GM18511 (cell line): ENCODE measurements at regions not wholly inside any gene's neighbourhood (a gene's known extent, or its start where the extent isn't known, plus 50 kb on each side); places are given as distances from the start of the nearest gene placed in this dataset.

Source experiments
- ATAC-seq: cut with Tn5 transposase; IDR thresholded peaks from one replicate; pipeline ENCODE4 v1.9.1; 2021; ENCODE audit warnings: mild to moderate bottlenecking, moderate library complexity; ENCODE audit not compliant: unreplicated experiment

GRCh38 chr13:91178099-91178498 is 169.4 kb upstream of the MIR17HG start:
- no peak for ATAC-seq

GRCh38 chr13:91181892-91182291 is 165.6 kb upstream of the MIR17HG start:
- no peak for ATAC-seq

DNA sequence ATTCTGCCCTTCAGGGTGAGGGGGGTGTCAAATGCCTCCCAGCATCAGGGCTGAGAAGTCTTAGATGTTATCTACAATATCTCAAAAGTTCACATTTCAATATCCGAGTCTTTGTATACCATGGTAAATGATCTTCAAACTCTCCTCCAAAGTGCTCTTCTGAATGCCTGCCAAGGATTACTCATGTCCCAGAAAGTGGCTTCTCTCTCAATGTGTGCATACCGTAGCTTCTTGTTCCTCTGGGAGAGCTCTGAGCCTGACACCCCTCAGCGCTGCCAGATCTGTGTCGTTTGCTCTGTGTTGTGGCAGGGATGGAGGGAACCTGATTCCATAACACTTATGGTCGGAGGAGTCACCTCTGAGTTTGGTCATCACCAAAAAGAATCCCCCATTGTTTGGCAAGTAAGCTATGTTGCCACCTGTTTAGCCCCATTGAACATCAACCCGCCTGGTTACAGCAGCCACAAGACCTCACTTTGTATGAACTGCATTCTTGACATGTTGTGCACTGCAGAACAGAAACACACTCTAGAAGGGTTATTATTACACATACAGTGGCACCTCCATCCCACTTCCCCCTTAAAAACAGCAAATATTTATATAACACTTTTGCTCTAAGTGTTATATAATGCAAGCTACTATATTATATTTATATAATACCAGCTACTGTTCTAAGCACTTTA is 163.1 kb upstream of the MIR17HG start:
- no peak for ATAC-seq

GRCh38 chr13:91185294-91185863 is 162.1 kb upstream of the MIR17HG start:
- ATAC-seq, result no peak

DNA sequence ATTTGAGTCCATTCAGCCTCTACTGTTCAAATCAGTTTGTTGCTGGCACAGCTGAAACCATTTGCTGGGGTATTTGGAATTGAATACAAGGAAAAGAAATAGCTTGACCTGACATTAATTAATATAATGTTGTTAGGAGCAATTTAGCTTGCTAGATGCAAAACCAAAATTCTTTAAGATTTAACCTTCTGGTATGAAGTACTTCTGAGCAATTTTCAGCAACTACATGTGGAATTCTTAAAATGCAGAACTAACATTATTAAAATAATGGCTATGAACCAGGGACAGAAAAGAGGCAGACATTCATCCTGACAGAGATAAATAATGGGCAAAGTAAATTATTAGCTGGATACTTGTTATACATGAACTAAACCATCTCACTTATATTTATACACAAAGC is 160.0 kb upstream of the MIR17HG start:
- no peak for ATAC-seq

DNA sequence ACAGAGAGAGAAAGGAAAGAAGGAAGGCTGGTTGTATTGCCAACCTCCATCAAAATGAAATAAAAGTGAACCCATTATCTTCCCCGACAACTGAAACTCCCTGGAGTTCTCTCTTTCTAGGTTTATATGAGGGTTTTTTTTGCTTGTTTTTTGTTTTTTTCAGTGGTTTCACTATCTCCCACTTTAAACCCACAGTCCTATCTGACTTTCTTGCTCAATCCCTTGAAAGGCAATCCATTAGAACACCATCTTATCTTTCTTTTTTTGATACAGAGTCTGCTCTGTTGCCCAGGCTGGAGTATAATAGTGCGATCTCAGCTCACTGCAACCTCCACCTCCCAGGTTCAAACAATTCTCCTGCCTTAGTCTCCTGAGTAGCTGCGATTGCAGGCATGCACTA is 158.0 kb upstream of the MIR17HG start:
- ATAC-seq, result no peak

GRCh38 chr13:91193358-91193757 is 154.1 kb upstream of the MIR17HG start:
- ATAC-seq, result no peak

DNA sequence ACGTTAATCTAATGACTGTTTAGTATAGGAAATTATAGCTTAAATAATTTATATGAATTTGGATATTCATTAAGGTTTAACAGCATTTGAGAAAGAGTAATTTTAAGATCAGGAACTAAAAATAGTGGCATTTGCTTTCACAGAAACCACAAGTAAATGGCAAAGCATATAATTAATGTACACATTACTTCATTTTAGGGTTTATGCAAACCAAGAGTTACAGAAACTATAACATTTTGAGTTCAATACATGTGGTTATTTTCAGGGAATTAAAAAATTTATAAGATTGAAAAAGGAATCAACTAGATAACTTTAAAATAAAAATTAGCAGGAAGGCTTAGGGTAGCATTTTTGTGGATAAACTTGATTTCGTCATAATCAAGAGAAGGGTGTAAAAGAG is 151.7 kb upstream of the MIR17HG start:
- no peak for ATAC-seq

- no peak for ATAC-seq
These were observed 150.5 kb upstream of the MIR17HG start for GRCh38 chr13:91196958-91197357.

DNA sequence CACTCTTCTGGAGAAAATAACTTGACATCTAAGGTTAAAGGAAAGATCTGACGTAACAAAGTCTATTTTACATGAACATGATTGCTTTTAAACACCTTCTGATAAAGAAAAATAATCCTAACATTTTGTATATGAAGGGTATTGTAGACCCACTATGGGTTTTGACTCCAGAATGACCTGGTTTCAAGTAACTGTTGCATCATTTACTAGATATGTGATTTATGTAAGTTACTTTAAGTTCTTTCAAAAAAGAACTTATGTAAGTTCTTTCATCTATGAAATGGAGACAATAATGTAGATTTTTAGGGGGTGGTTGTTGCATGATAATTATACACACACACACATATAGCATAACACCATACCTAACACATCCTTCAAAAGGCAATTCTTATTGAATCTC is 147.6 kb upstream of the MIR17HG start:
- no peak for ATAC-seq

- no peak for ATAC-seq
These were observed 147.0 kb upstream of the MIR17HG start for GRCh38 chr13:91200486-91200885.

DNA sequence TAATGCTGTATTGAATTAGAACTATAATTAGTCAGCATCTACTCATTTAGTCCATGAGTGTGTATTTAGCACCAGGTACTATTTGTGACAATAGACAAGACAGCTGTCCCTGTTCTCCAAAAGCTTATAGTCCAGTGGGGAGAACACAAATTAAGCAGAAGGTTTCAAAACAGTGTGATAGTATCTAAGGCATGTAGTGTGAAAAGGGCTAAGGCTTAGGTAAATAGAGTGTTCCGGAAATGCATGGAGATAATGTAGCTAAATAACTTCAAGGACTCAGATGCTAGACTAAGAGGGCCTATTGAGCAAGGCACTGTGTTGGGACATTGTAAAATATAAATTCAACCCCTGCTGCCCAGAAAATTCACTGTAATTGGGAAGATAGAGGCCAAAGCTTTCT is 144.1 kb upstream of the MIR17HG start:
- no peak for ATAC-seq

GRCh38 chr13:91207261-91207660 is 140.2 kb upstream of the MIR17HG start:
- no peak for ATAC-seq

- no peak for ATAC-seq
These were observed 136.0 kb upstream of the MIR17HG start for GRCh38 chr13:91211510-91211909.

GRCh38 chr13:91212231-91212630 is 135.3 kb upstream of the MIR17HG start:
- no peak for ATAC-seq

- no peak for ATAC-seq
These were observed 133.5 kb upstream of the MIR17HG start for GRCh38 chr13:91214031-91214430.

DNA sequence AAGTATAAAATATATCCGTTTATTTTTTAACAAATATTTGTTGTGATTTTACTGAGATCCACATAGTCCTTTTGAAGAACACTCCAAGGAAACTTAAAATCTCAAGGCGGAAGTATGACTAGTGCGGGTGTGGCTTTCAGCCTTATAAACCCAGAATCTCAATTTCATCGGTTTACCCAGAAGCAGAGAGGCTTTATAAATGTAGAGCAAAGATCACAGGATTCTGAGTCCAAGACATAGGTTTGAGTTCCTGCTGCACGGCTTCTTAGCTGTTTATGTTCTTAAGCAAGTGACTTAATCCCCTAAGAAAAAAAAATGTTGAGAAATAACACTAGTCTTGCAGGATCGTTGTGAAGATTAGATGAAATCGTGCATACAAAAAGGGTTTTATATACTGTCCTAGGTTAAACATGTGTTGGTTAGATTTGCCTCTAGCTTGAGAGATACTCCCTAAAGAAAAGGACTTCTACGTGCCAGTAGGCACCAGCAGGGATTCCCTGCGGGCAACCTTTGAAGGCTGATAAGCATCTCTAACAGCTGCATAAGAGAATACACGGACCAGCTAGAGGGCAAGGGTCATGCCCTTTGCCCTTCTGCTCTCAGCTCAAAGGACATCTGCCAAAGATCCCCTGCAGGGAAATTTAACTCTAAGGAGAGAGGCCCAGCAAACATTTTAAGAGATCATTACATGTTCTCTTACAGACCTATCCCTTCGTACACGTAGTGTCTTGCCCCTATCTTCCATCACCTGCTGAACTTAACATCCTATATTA is 130.4 kb upstream of the MIR17HG start:
- no peak for ATAC-seq

DNA sequence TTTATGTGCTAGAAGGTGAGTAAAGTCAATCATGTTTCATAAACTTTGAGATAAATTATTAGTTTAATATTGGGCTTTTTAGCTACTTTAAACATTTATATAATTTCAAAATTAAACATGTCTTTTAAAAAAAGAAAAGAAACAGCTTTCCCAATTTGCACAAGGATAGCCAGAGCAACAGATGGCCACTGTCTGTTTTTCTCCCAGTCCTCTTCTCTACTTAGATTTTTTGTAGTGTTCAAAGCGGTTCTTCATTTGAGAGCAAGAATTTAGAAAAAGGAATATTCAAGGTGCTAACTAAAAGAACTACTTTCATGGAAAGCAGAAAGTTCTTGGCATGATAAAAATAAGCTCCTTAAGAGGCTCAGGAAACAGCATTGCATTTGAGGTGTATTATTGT is 128.3 kb upstream of the MIR17HG start:
- no peak for ATAC-seq

DNA sequence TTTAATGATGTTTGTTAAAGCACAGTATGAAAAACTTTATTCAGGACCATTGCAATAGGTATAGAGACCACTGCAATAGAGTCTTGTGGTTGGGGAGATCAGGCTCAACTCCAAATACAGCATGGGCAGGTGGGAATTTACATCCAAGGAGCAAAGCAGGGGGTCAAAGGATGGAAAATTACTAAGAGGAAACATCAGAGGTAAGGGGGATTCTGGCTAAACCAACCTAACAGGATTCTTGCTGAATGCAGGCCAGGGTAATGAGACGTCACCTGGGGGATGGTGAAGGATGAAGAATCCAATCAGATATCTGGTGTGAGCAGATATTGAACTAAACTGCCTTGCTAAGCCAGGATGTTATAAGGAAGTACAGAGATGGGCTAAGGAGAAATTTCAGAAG is 126.6 kb upstream of the MIR17HG start:
- ATAC-seq, result no peak

DNA sequence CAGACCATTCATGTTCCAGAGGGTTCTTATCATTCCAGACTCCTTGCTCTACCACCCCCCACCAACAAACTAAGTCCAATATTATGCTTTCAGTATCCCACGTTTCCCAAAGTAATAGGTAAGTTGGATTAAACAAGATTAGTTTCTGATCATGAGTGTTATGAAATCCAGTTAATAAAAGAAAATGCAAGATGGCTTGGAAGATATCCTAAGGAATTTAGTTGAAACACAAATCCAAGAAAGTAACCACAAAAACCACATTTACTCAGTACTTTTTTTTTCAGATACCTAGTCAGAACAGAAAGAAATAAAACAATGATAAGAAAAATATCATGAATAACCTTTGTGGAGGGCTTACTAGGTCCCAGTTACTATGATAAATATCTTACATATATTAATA is 119.4 kb upstream of the MIR17HG start:
- ATAC-seq, result no peak

- ATAC-seq, result no peak
These were observed 118.5 kb upstream of the MIR17HG start for GRCh38 chr13:91228940-91229339.

GRCh38 chr13:91232716-91233115 is 114.8 kb upstream of the MIR17HG start:
- no peak for ATAC-seq
